ENCODE measurements at regions not wholly inside any gene's neighbourhood (a gene's known extent, or its start where the extent isn't known, plus 50 kb on each side); places are given as distances from the start of the nearest gene placed in this dataset.

- TF ChIP-seq POLR2A (IDR thresholded peaks at IDR 0.05) (no peak), CTCF (IDR thresholded peaks at IDR 0.05) (no peak)
Observed at GRCh38 chr3:18279226-18279737, 145.9 kb downstream of the SATB1 start.

Data from ovary (tissue), 3 donors.